Skeletal muscle satellite cell (primary cell): ENCODE measurements at regions not wholly inside any gene's neighbourhood (a gene's known extent, or its start where the extent isn't known, plus 50 kb on each side); places are given as distances from the start of the nearest gene placed in this dataset.
A peak's percentile ranks its signal among the peaks of the same experiment; 100 is the strongest.
"Not testable (repeated sequence)": the region's sequence is repeated elsewhere in the genome, so short reads cannot be mapped to it uniquely, and the experiment has no call there.

Experiments
- H3K27me3 ChIP-seq: 2 replicates; pipeline ENCODE4 v1.7.0; 2013; ENCODE audit warnings: low read length; ENCODE audit not compliant: control insufficient read depth, insufficient read depth
- H3K36me3 ChIP-seq: 2 replicates; pipeline ENCODE4 v1.7.0; 2013; ENCODE audit warnings: mild to moderate bottlenecking, control low read depth, low read length; ENCODE audit not compliant: insufficient read depth
- H3K4me1 ChIP-seq: 2 replicates; pipeline ENCODE4 v1.7.0; 2013; ENCODE audit warnings: low read length; ENCODE audit not compliant: control insufficient read depth, insufficient read depth
- H3K4me2 ChIP-seq: 2 replicates; pipeline ENCODE4 v1.7.0; 2013; ENCODE audit warnings: mild to moderate bottlenecking, low read length
- H3K4me3 ChIP-seq: 2 replicates; pipeline ENCODE4 v1.7.0; 2013; ENCODE audit warnings: low read length
- H3K9ac ChIP-seq: 2 replicates; pipeline ENCODE4 v1.7.0; 2013; ENCODE audit warnings: mild to moderate bottlenecking, low read depth, low read length, moderate library complexity
- H3K9me3 ChIP-seq: replicated peaks from 2 replicates; pipeline ENCODE4 v1.7.0; 2013; ENCODE audit warnings: mild to moderate bottlenecking, control low read depth, low read length

- Histone ChIP-seq H3K9ac (peak overlapping the region; percentile 63), H3K4me1 (peaks cover 41% of the 10 kb centered on the region)
- not testable (repeated sequence) for H3K36me3 ChIP-seq, H3K4me2 ChIP-seq, H3K9me3 ChIP-seq, H3K4me3 ChIP-seq, H3K27me3 ChIP-seq
These were observed 73.6 kb upstream of the BCAR3 start for GRCh38 chr1:93755251-93755715.

GRCh38 chr1:93753791-93754763 lies 72.4 kb upstream of the BCAR3 start:
- Histone ChIP-seq H3K4me2 (peak overlapping the region; percentile 6), H3K9ac (peak overlapping the region; percentile 63), H3K36me3 (no peaks in the 10 kb centered on the region), H3K9me3 (no peaks in the 10 kb centered on the region), H3K27me3 (no peaks in the 10 kb centered on the region), H3K4me3 (no peak overlapping the region), H3K4me1 (peaks cover 41% of the 10 kb centered on the region)

GRCh38 chr1:93751377-93752250 lies 70.0 kb upstream of the BCAR3 start:
- H3K4me1 ChIP-seq = peaks cover 39% of the 10 kb centered on the region
- no peaks in the 10 kb centered on the region for H3K27me3 ChIP-seq
- no peak overlapping the region for H3K4me2 ChIP-seq
- peak overlapping the region; percentile 36 for H3K9ac ChIP-seq
- H3K9me3 ChIP-seq = peaks cover 6% of the 10 kb centered on the region
- no peaks in the 10 kb centered on the region for H3K36me3 ChIP-seq
- no peak overlapping the region for H3K4me3 ChIP-seq

GRCh38 chr1:93750955-93751354 lies 69.3 kb upstream of the BCAR3 start:
- Histone ChIP-seq H3K4me2 (no peak overlapping the region), H3K27me3 (no peaks in the 10 kb centered on the region), H3K36me3 (no peaks in the 10 kb centered on the region), H3K4me1 (peaks cover 36% of the 10 kb centered on the region), H3K9me3 (peaks cover 7% of the 10 kb centered on the region), H3K9ac (peak overlapping the region; percentile 36), H3K4me3 (no peak overlapping the region)

GRCh38 chr1:93749894-93750301 lies 68.3 kb upstream of the BCAR3 start:
- Histone ChIP-seq H3K9ac (no peak overlapping the region), H3K4me1 (peaks cover 32% of the 10 kb centered on the region), H3K36me3 (no peaks in the 10 kb centered on the region), H3K4me2 (no peak overlapping the region), H3K27me3 (no peaks in the 10 kb centered on the region), H3K4me3 (no peak overlapping the region), H3K9me3 (peaks cover 7% of the 10 kb centered on the region)

- Histone ChIP-seq H3K36me3 (no peaks in the 10 kb centered on the region), H3K4me2 (no peak overlapping the region), H3K9me3 (peaks cover 7% of the 10 kb centered on the region), H3K4me1 (peaks cover 28% of the 10 kb centered on the region), H3K4me3 (no peak overlapping the region), H3K9ac (no peak overlapping the region), H3K27me3 (no peaks in the 10 kb centered on the region)
These were observed 67.8 kb upstream of the BCAR3 start for GRCh38 chr1:93749487-93749886.

- Histone ChIP-seq H3K4me2 (no peak overlapping the region), H3K9ac (no peak overlapping the region), H3K4me1 (peaks cover 3% of the 10 kb centered on the region), H3K9me3 (peaks cover 7% of the 10 kb centered on the region), H3K27me3 (no peaks in the 10 kb centered on the region), H3K4me3 (no peak overlapping the region), H3K36me3 (no peaks in the 10 kb centered on the region)
These were observed 64.6 kb upstream of the BCAR3 start for GRCh38 chr1:93746021-93746812.

GRCh38 chr1:93744299-93744988 lies 62.8 kb upstream of the BCAR3 start:
- Histone ChIP-seq H3K9ac (no peak overlapping the region), H3K4me3 (no peak overlapping the region), H3K4me2 (no peak overlapping the region), H3K27me3 (no peaks in the 10 kb centered on the region), H3K4me1 (peaks cover 13% of the 10 kb centered on the region), H3K36me3 (no peaks in the 10 kb centered on the region), H3K9me3 (peaks cover 7% of the 10 kb centered on the region)

- peaks cover 22% of the 10 kb centered on the region for H3K4me1 ChIP-seq
- H3K4me2 ChIP-seq = no peak overlapping the region
- no peaks in the 10 kb centered on the region for H3K27me3 ChIP-seq
- no peak overlapping the region for H3K4me3 ChIP-seq
- peaks cover 7% of the 10 kb centered on the region for H3K9me3 ChIP-seq
- H3K36me3 ChIP-seq = no peaks in the 10 kb centered on the region
- no peak overlapping the region for H3K9ac ChIP-seq
These were observed 61.8 kb upstream of the BCAR3 start for GRCh38 chr1:93743465-93743864.

GRCh38 chr1:93740601-93741031 lies 59.0 kb upstream of the BCAR3 start:
- no peaks in the 10 kb centered on the region for H3K27me3 ChIP-seq
- H3K36me3 ChIP-seq = no peaks in the 10 kb centered on the region
- H3K9ac ChIP-seq = peak overlapping the region; percentile 40
- no peak overlapping the region for H3K4me3 ChIP-seq
- peaks cover 47% of the 10 kb centered on the region for H3K4me1 ChIP-seq
- H3K9me3 ChIP-seq = peaks cover 3% of the 10 kb centered on the region
- H3K4me2 ChIP-seq = peak overlapping the region; percentile 8
